ENCODE measurements at regions not wholly inside any gene's neighbourhood (a gene's known extent, or its start where the extent isn't known, plus 50 kb on each side); places are given as distances from the start of the nearest gene placed in this dataset.

DNA sequence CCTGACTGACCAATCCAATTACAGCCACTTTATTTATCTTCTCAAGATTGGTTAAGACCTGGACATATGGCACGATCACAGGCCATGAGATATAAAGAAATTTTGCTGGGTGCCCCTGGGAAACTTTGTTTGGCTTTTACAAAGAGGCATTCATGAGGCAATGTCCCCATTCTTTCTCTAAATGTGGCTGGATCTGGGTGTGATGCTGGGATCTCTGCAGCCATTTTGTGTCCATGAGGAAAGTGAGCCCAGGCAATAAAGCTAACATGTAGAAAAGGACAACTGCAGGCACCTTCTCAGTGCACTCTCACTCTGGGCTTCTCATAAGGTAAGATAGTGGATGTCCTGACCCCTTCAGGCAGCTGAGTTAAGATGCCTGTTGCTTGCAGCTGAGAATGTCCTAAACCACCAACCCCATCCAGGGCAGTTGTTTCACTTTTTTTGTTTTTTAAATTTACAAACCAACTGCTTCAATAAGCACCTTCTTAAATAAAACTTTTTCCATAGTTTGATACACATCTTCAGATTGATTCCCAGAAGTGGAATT, 372.3 kb downstream of the MIAT start:
- H3K4me3 ChIP-seq: no peak overlapping the region
- peaks cover 0 to 23% (median 13%) of the 10 kb centered on the region in 4 donors for H3K4me1 ChIP-seq
- DNase-seq: no peak
- no peaks in the 10 kb centered on the region for H3K36me3 ChIP-seq
- TF ChIP-seq, protein P1, sequence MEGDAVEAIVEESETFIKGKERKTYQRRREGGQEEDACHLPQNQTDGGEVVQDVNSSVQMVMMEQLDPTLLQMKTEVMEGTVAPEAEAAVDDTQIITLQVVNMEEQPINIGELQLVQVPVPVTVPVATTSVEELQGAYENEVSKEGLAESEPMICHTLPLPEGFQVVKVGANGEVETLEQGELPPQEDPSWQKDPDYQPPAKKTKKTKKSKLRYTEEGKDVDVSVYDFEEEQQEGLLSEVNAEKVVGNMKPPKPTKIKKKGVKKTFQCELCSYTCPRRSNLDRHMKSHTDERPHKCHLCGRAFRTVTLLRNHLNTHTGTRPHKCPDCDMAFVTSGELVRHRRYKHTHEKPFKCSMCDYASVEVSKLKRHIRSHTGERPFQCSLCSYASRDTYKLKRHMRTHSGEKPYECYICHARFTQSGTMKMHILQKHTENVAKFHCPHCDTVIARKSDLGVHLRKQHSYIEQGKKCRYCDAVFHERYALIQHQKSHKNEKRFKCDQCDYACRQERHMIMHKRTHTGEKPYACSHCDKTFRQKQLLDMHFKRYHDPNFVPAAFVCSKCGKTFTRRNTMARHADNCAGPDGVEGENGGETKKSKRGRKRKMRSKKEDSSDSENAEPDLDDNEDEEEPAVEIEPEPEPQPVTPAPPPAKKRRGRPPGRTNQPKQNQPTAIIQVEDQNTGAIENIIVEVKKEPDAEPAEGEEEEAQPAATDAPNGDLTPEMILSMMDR (IDR thresholded peaks at IDR 0.05): no peak
- intact Hi-C loops (cut with DNase I; ENCODE audit: low total_unique reads): no loop called here
- H3K27ac ChIP-seq: no peak overlapping the region
- H3K27me3 ChIP-seq: no peaks in the 10 kb centered on the region
- H3K9me3 ChIP-seq: no peaks in the 10 kb centered on the region

DNA sequence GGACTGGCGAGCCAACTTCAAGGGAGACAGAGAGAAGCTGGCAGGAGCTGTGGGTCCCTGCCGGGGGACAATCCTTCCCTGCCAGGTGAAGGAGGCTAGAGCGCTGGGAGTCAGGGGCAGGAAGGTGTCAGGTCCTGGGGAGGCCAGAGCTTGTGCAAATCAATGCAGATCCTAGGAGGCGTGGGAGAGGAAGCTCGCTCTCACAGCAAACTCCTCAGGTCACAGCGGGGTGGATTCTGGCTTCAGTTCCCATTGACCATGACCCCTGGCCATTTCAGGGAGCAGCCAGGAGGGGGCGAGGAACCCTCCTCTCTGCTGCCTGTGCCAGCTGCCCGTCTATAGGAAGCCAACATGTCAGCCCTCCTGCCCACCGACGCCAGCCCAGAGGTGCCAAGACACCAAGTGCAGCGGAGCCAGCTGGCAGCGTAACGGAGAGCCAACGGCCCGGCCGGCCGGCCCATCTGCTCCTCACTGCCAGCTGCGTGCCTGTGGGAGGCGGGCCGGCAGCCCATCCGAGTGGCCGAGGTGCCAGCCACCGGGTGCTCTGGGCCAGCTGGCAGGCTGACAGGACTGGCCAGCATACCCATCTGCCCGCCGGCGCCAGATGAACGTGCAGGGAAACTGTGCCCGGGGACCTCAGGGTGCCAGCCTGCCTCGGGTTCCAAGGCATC, 374.8 kb downstream of the MIAT start:
- intact Hi-C loops (cut with DNase I; ENCODE audit: low total_unique reads): no loop called here
- TF ChIP-seq, protein P1 (IDR thresholded peaks at IDR 0.05): peak; percentile 19 to 30
- Histone ChIP-seq H3K9me3 (no peaks in the 10 kb centered on the region), H3K27me3 (no peaks in the 10 kb centered on the region), H3K4me3 (peak overlapping the region in 1 of 2 donors; percentile 34), H3K36me3 (no peaks in the 10 kb centered on the region), H3K27ac (peak overlapping the region; percentile 52 to 62), H3K4me1 (peaks cover 0 to 31% (median 13%) of the 10 kb centered on the region in 4 donors)
- peak; percentile 36 to 83 for DNase-seq

DNA sequence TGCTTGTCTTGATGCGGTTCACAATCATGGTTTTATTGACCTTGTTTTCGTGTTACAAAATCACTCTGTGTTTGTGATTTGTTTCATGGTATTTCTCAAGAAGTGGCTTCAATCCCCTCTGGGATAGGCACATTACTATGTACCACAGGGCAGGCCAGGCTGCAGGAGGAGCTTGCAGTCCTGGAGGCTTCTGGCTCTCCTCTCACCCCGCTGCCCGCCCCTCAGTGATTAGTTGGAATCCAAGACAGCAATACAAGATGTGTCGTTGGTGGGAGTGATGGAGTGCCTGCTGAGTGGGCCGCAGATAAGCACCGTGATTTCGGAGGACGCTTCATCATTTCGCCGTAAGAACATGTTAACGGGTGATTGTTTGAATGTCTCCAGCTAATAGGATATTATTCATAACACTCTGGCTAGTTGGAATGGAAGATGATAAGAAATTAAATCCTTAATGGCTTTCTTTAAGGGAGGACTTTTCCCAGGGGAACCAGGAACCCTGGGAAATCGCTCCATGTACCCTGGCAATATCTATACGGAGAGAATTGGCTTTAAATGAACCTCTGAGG, 384.4 kb downstream of the MIAT start:
- Histone ChIP-seq H3K27ac (no peak overlapping the region), H3K4me3 (no peak overlapping the region), H3K27me3 (no peaks in the 10 kb centered on the region), H3K36me3 (no peaks in the 10 kb centered on the region), H3K9me3 (no peaks in the 10 kb centered on the region), H3K4me1 (peaks cover 0 to 23% (median 2%) of the 10 kb centered on the region in 4 donors)
- intact Hi-C loops (cut with DNase I; ENCODE audit: low total_unique reads): no loop called here
- peak in 1 of 2 donors; percentile 66 for DNase-seq
- TF ChIP-seq, protein P1 (IDR thresholded peaks at IDR 0.05): no peak

DNA sequence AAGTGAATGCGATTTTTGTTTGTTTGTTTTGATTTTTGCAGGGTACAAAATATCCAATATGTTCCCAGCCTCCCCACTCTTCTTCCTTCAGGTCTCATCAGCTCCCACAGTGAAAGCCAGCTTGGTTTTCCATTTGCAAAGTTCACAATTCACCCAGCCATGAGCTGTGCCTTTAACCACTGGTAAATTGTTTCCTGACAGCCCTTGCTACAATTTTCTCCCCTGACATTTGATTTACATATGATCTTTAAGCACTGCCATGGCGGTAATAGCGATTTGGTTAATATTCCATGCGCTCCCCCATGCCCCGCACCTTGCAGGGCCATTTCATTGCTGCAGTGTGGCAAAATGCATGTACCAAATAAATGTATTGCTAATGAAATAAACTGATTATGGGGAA, 385.9 kb downstream of the MIAT start:
- TF ChIP-seq, protein P1 (IDR thresholded peaks at IDR 0.05): no peak
- Histone ChIP-seq H3K27ac (no peak overlapping the region), H3K27me3 (no peaks in the 10 kb centered on the region), H3K9me3 (no peaks in the 10 kb centered on the region), H3K36me3 (no peaks in the 10 kb centered on the region), H3K4me3 (no peak overlapping the region), H3K4me1 (peaks cover 0 to 12% (median 2%) of the 10 kb centered on the region in 4 donors)
- intact Hi-C loops (cut with DNase I; ENCODE audit: low total_unique reads): no loop called here
- no peak for DNase-seq

DNA sequence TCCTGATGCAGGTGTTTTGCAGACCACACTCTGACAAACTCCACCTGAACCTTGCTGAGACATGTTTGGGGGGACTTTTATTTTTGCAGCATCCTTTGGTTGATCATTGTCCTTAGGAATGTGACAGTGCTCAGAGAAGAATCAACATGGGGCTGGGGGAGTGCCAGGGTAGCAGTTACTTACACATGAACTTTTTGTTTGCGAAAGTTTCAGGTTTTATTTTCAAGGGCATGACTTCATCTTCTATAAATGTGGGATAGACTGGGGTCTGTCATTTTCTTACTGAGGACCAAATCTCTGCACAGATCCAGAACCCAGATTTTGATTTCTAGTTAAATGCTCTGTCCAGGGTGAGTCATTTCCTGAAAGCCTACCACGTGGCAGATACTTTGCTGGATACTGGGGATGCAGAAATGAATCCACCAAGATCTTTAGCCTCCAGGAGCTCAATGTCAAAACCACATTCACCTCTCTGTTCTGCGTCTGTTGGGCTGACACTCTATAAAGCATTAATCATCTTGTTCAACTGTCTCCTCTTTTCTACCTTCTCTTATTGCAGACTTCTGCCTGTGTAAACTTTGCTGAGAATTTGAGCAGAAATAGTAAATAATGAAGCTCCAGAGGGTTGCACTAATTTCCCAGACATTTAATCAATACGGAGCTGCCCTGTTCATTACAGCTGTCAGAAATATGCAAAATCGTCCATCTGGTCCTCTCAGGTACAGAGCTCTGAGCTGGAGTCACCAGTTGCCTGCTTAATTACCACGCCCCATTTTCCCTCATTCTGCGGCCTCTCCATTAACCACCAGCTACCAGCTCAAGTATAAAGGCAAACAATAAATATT, 387.9 kb downstream of the MIAT start:
- Histone ChIP-seq H3K36me3 (no peaks in the 10 kb centered on the region), H3K27ac (no peak overlapping the region), H3K9me3 (no peaks in the 10 kb centered on the region), H3K27me3 (no peaks in the 10 kb centered on the region), H3K4me3 (no peak overlapping the region), H3K4me1 (peaks cover 0 to 12% (median 2%) of the 10 kb centered on the region in 4 donors)
- TF ChIP-seq, protein P1 (IDR thresholded peaks at IDR 0.05): no peak
- DNase-seq: no peak
- intact Hi-C loops (cut with DNase I; ENCODE audit: low total_unique reads): no loop called here

Data from tibial artery (tissue), 4 donors.